ENCODE measurements at regions not wholly inside any gene's neighbourhood (a gene's known extent, or its start where the extent isn't known, plus 50 kb on each side); places are given as distances from the start of the nearest gene placed in this dataset.

- TF ChIP-seq CTCF (conservative IDR thresholded peaks at IDR 0.05; ENCODE audit: low read length), result no peak
- TF ChIP-seq EZH2phosphoT487 (IDR thresholded peaks at IDR 0.05; ENCODE audit: borderline replicate concordance, low read depth, low read length), result no peak
These were observed 175.9 kb downstream of the KIF4B start for GRCh38 chr5:155189476-155189875.
